H1 (cell line): ENCODE measurements at regions not wholly inside any gene's neighbourhood (a gene's known extent, or its start where the extent isn't known, plus 50 kb on each side); places are given as distances from the start of the nearest gene placed in this dataset.

ENCODE experiments used
- CTCF ChIA-PET: fragments of 300-600 bp; sonication (Branson Sonifier 250); formaldehyde crosslinking; loops from one replicate; lab custom pipeline; 2021; ENCODE audit not compliant: partially characterized antibody; lab: Charles Lee
- POLR2A ChIA-PET: fragments of 300-600 bp; sonication (Branson Sonifier 250); formaldehyde crosslinking; loops from one replicate; lab custom pipeline; 2021; ENCODE audit warnings: inconsistent platforms; ENCODE audit not compliant: partially characterized antibody; lab: Charles Lee
- DNase-seq, 2 experiments: peaks; one replicate each; pipeline versions ENCODE4 v3.0.0 to v3.0.0-alpha.2; 2010 to 2022; ENCODE audit warnings: low spot score in 2 of 2, low read depth in 1 of 2, mixed read lengths in 1 of 2
- FAIRE-seq: peaks from 2 replicates; lab custom pipeline; 2011; peaks lifted over from hg19 to GRCh38; lab: Jason Lieb, UNC
- H2AFZ ChIP-seq: 2 replicates; pipeline ENCODE4 v1.8.1; 2012; ENCODE audit warnings: low read length, inconsistent platforms
- H2AK5ac ChIP-seq: 2 replicates; pipeline ENCODE4 v1.6.1; 2013; ENCODE audit warnings: low read depth, low read length
- H2BK120ac ChIP-seq: replicated peaks from 2 replicates; pipeline ENCODE3; 2013; ENCODE audit warnings: low read depth, low read length, inconsistent platforms
- H2BK12ac ChIP-seq: 2 replicates; pipeline ENCODE4 v1.6.1; 2013; ENCODE audit warnings: low read depth, low read length
- H2BK15ac ChIP-seq: 2 replicates; pipeline ENCODE4 v1.6.1; 2013; ENCODE audit warnings: low read length
- H2BK20ac ChIP-seq: 2 replicates; pipeline ENCODE4 v1.6.1; 2013; ENCODE audit warnings: low read length
- H2BK5ac ChIP-seq: 2 replicates; pipeline ENCODE4 v1.6.1; 2013; ENCODE audit warnings: low read depth, low read length
- H3K14ac ChIP-seq: 2 replicates; pipeline ENCODE4 v1.6.1; 2013; ENCODE audit warnings: inconsistent platforms; ENCODE audit not compliant: insufficient read length
- H3K18ac ChIP-seq: 2 replicates; pipeline ENCODE4 v1.6.1; 2013; ENCODE audit warnings: low read length; ENCODE audit errors: extremely low read depth
- H3K23ac ChIP-seq: 2 replicates; pipeline ENCODE4 v1.6.1; 2013; ENCODE audit warnings: inconsistent platforms; ENCODE audit not compliant: insufficient read length
- H3K23me2 ChIP-seq: 2 replicates; pipeline ENCODE4 v1.6.1; 2013; ENCODE audit warnings: low read depth, low read length
- H3K27ac ChIP-seq: 2 replicates; pipeline ENCODE4 v1.6.1; 2011; ENCODE audit warnings: low read depth, low read length, inconsistent platforms
- H3K27me3 ChIP-seq, 4 experiments: replicated peaks in 1 of 4; 1 replicate in 1 of 4; 2 replicates in 3 of 4; pipeline versions ENCODE4 v1.6.1 to v1.8.1; 2011 to 2013; ENCODE audit warnings: low read length in 3 of 4, mild to moderate bottlenecking in 3 of 4, inconsistent platforms in 2 of 4, mixed read lengths in 2 of 4, moderate library complexity in 1 of 4; ENCODE audit not compliant: control insufficient read depth in 3 of 4, insufficient read depth in 3 of 4; ENCODE audit errors: extremely low read depth in 1 of 4
- H3K36me3 ChIP-seq, 4 experiments: 2 replicates each; pipeline versions ENCODE4 v1.6.1 to v1.8.1; 2011 to 2013; ENCODE audit warnings: mild to moderate bottlenecking in 4 of 4, low read length in 3 of 4, moderate library complexity in 2 of 4, control low read depth in 1 of 4, inconsistent platforms in 1 of 4; ENCODE audit not compliant: insufficient read depth in 4 of 4, control insufficient read depth in 2 of 4
- H3K4ac ChIP-seq: replicated peaks from 2 replicates; pipeline ENCODE3; 2013; ENCODE audit warnings: low read length, low read depth, mixed read lengths, inconsistent platforms; ENCODE audit not compliant: insufficient read length
- H3K4me1 ChIP-seq, 4 experiments: replicated peaks in 1 of 4; 1 replicate in 1 of 4; 2 replicates in 3 of 4; pipeline versions ENCODE4 v1.6.1 to v1.8.1; 2011 to 2013; ENCODE audit warnings: low read length in 3 of 4, inconsistent platforms in 2 of 4, mixed read lengths in 1 of 4; ENCODE audit not compliant: insufficient read depth in 4 of 4, control insufficient read depth in 3 of 4
- H3K4me2 ChIP-seq, 2 experiments: 2 replicates each; pipeline versions ENCODE4 v1.6.1 to v1.8.1; 2011 to 2013; ENCODE audit warnings: low read depth in 2 of 2, low read length in 2 of 2, control low read depth in 1 of 2, inconsistent platforms in 1 of 2, mild to moderate bottlenecking in 1 of 2; ENCODE audit not compliant: insufficient read depth in 1 of 2
- H3K4me3 ChIP-seq, 4 experiments: fragments of 200-600, 300-600 bp in 1 of 4; sonication (generic), shearing (Covaris generic), sonication (Bioruptor Twin) in 1 of 4; 2 replicates each; pipeline versions ENCODE4 v1.5.1 to v1.8.1; 2011 to 2016; ENCODE audit warnings: low read length in 4 of 4, low read depth in 3 of 4, control low read depth in 2 of 4, inconsistent platforms in 2 of 4, mild to moderate bottlenecking in 2 of 4, mixed read lengths in 1 of 4, moderate library complexity in 1 of 4; ENCODE audit not compliant: insufficient read depth in 2 of 4; ENCODE audit errors: extremely low read depth in 1 of 4
- H3K56ac ChIP-seq: replicated peaks from 2 replicates; pipeline ENCODE3; 2013; ENCODE audit warnings: low read depth, mild to moderate bottlenecking, mixed read lengths, low read length, inconsistent platforms; ENCODE audit not compliant: insufficient read length
- H3K79me1 ChIP-seq: 2 replicates; pipeline ENCODE4 v1.6.1; 2013; ENCODE audit warnings: low read depth, low read length, control low read depth
- H3K79me2 ChIP-seq, 2 experiments: 2 replicates each; pipeline versions ENCODE4 v1.6.1 to v1.8.1; 2012 to 2013; ENCODE audit warnings: low read length in 2 of 2, mild to moderate bottlenecking in 2 of 2, inconsistent platforms in 1 of 2; ENCODE audit not compliant: insufficient read depth in 2 of 2, control insufficient read depth in 1 of 2
- H3K9ac ChIP-seq, 4 experiments: replicated peaks in 1 of 4; 1 replicate in 1 of 4; 2 replicates in 3 of 4; pipeline versions ENCODE4 v1.6.1 to v1.8.1; 2011 to 2013; ENCODE audit warnings: low read depth in 3 of 4, low read length in 3 of 4, control low read depth in 2 of 4, mild to moderate bottlenecking in 2 of 4, moderate library complexity in 2 of 4, inconsistent platforms in 1 of 4; ENCODE audit errors: extremely low read depth in 1 of 4
- H3K9me3 ChIP-seq, 2 experiments: 2 replicates each; pipeline versions ENCODE4 v1.6.1 to v1.8.1; 2012 to 2013; ENCODE audit warnings: mild to moderate bottlenecking in 2 of 2, moderate library complexity in 2 of 2, control low read depth in 1 of 2, inconsistent platforms in 1 of 2, low read depth in 1 of 2, low read length in 1 of 2, mixed read lengths in 1 of 2; ENCODE audit not compliant: insufficient read depth in 2 of 2
- H4K20me1 ChIP-seq, 2 experiments: replicated peaks in 1 of 2; 2 replicates each; pipeline versions ENCODE3 to v1.8.1; 2011 to 2013; ENCODE audit warnings: inconsistent platforms in 2 of 2, low read length in 2 of 2, mild to moderate bottlenecking in 1 of 2; ENCODE audit not compliant: insufficient read depth in 2 of 2, control insufficient read depth in 1 of 2
- H4K5ac ChIP-seq: 2 replicates; pipeline ENCODE4 v1.6.1; 2013; ENCODE audit warnings: low read length, low read depth, mixed read lengths, inconsistent platforms; ENCODE audit not compliant: insufficient read length
- H4K8ac ChIP-seq: 2 replicates; pipeline ENCODE4 v1.8.0; 2013; ENCODE audit warnings: mild to moderate bottlenecking, moderate library complexity, low read length, inconsistent platforms; ENCODE audit not compliant: insufficient read depth; ENCODE audit errors: extremely low read depth
- H4K91ac ChIP-seq: replicated peaks from 2 replicates; pipeline ENCODE3; 2013; ENCODE audit warnings: low read length, mixed read lengths, inconsistent platforms; ENCODE audit not compliant: insufficient read length
- GTF2F1 ChIP-seq: IDR thresholded peaks from 2 replicates; pipeline ENCODE4 v1.6.1; 2012; ENCODE audit warnings: low read depth, low read length, improper control_type of control experiment, borderline replicate concordance
- PHF8 ChIP-seq: fragments of 200-600 bp; sonication (generic); conservative IDR thresholded peaks from 2 replicates; pipeline ENCODE4 v1.7.1; 2012; ENCODE audit warnings: low read depth, mild to moderate bottlenecking, inconsistent platforms, low read length, moderate library complexity
- POU5F1 ChIP-seq: IDR thresholded peaks from 2 replicates; pipeline ENCODE4 v1.6.1; 2011; ENCODE audit warnings: low read depth, mild to moderate bottlenecking, low read length, moderate library complexity
- RBBP5 ChIP-seq: IDR thresholded peaks from 2 replicates; pipeline ENCODE4 v1.7.1; 2012; ENCODE audit warnings: low read depth, mild to moderate bottlenecking, inconsistent platforms, low read length, moderate library complexity, borderline replicate concordance
- TAF7 ChIP-seq: optimal IDR thresholded peaks from 2 replicates; pipeline ENCODE3; 2011; ENCODE audit warnings: low read depth, mild to moderate bottlenecking, inconsistent platforms, low read length, moderate library complexity, borderline replicate concordance
- ZNF274 ChIP-seq: IDR thresholded peaks from 2 replicates; pipeline ENCODE4 v1.7.0; 2012; ENCODE audit warnings: low read length, borderline replicate concordance; ENCODE audit errors: extremely low read depth

GRCh38 chr1:238302646-238303045 is 411.9 kb upstream of the ZP4 start:
- Histone ChIP-seq H4K20me1 (no peaks in the 10 kb centered on the region), H2BK20ac (no peak overlapping the region), H4K5ac (no peak overlapping the region), H3K4me1 (no peaks in the 10 kb centered on the region), H3K36me3 (0 out of 8 replicates have a peak, but pooled peaks cover 0 to 2% (median 0%) of the 10 kb centered on the region in 4 experiments), H3K14ac (no peak overlapping the region), H4K91ac (no peak overlapping the region), H3K56ac (no peak overlapping the region), H3K9me3 (no peaks in the 10 kb centered on the region), H4K8ac (no peak overlapping the region), H3K9ac (no peak overlapping the region), H3K79me1 (no peaks in the 10 kb centered on the region), H3K23ac (no peak overlapping the region), H3K27me3 (no peaks in the 10 kb centered on the region), H3K4me2 (no peak overlapping the region), H3K27ac (no peak overlapping the region), H3K4me3 (no peak overlapping the region), H3K23me2 (no peaks in the 10 kb centered on the region; the same call in 1 of the 2 replicates), H3K79me2 (no peaks in the 10 kb centered on the region), H3K18ac (no peak overlapping the region), H2AK5ac (no peak overlapping the region), H2BK120ac (no peak overlapping the region), H2BK5ac (no peak overlapping the region), H2AFZ (no peak overlapping the region), H3K4ac (no peak overlapping the region), H2BK15ac (no peak overlapping the region), H2BK12ac (no peak overlapping the region)
- no peak for DNase-seq
- ChIA-PET CTCF (no interaction called here), POLR2A (no interaction called here)
- TF ChIP-seq GTF2F1 (no peak), PHF8 (no peak), TAF7 (no peak), POU5F1 (no peak), RBBP5 (no peak), ZNF274 (no peak)
- no peak for FAIRE-seq
